ENCODE measurements at regions not wholly inside any gene's neighbourhood (a gene's known extent, or its start where the extent isn't known, plus 50 kb on each side); places are given as distances from the start of the nearest gene placed in this dataset.

GRCh38 chr2:459931-460330 is 172.0 kb upstream of the ALKAL2 start:
- Mint-ChIP-seq H3K4me1 (peaks cover 21 to 33% (median 25%) of the 10 kb centered on the region in 4 donors), H3K27me3 (peaks cover 31 to 40% of the 10 kb centered on the region in 2 donors), H3K9me3 (peaks cover 0 to 1% (median 0%) of the 10 kb centered on the region in 8 donors), H3K27ac (peak overlapping the region in 6 of 7 donors; percentile 17 to 86 (median 62)), H3K4me3 (peak overlapping the region in 4 of 8 donors; percentile 79 to 85 (median 84)), H3K36me3 (no peaks in the 10 kb centered on the region)
- CTCF ChIA-PET (ENCODE audit: partially characterized antibody) = no interaction called here
- H3K27ac ChIP-seq (ENCODE audit: low read depth, low read length) = no peak overlapping the region
- intact Hi-C loops (cut with micrococcal nuclease) = loop anchor here (1.0 kb wide), 1 partner anchor 66 kb away; no protein-coding TSS in a partner anchor
- no peak for DNase-seq
- peaks cover 23% of the 10 kb centered on the region for H3K4me1 ChIP-seq (ENCODE audit: insufficient read depth, low read length)
- H3K36me3 ChIP-seq (ENCODE audit: insufficient read depth, low read length) = no peaks in the 10 kb centered on the region
- POLR2A ChIA-PET (ENCODE audit: partially characterized antibody) = interaction anchor here (1.3 to 1.7 kb wide), 3 partner anchors 22 to 30 kb away, joined by 3 to 7 read pairs (median 4); no protein-coding TSS in a partner anchor
- H3K4me3 ChIP-seq (ENCODE audit: low read length in 2 of 2) = no peak overlapping the region
- no peaks in the 10 kb centered on the region for H3K27me3 ChIP-seq (ENCODE audit: insufficient read depth, low read length)
- no peaks in the 10 kb centered on the region for H3K9me3 ChIP-seq (ENCODE audit: control insufficient read depth in 1 of 2, low read length in 2 of 2)

GRCh38 chr2:458425-458815 is 170.5 kb upstream of the ALKAL2 start:
- Mint-ChIP-seq H3K9me3 (peaks cover 0 to 1% (median 0%) of the 10 kb centered on the region in 8 donors), H3K4me3 (no peak overlapping the region), H3K36me3 (no peaks in the 10 kb centered on the region), H3K27ac (peak overlapping the region in 1 of 7 donors; percentile 58), H3K4me1 (peaks cover 21 to 33% (median 25%) of the 10 kb centered on the region in 4 donors), H3K27me3 (peaks cover 34 to 46% of the 10 kb centered on the region in 2 donors)
- no peak for DNase-seq
- H3K9me3 ChIP-seq (ENCODE audit: control insufficient read depth in 1 of 2, low read length in 2 of 2) = no peaks in the 10 kb centered on the region
- no peak overlapping the region for H3K27ac ChIP-seq (ENCODE audit: low read depth, low read length)
- H3K27me3 ChIP-seq (ENCODE audit: insufficient read depth, low read length) = no peaks in the 10 kb centered on the region
- intact Hi-C loops (cut with micrococcal nuclease) = no loop called here
- no peak overlapping the region for H3K4me3 ChIP-seq (ENCODE audit: low read length in 2 of 2)
- no peaks in the 10 kb centered on the region for H3K36me3 ChIP-seq (ENCODE audit: insufficient read depth, low read length)
- ChIA-PET CTCF (ENCODE audit: partially characterized antibody) (interaction anchor here (1.1 kb wide), 1 partner anchor 55 kb away, joined by 3 read pairs; no protein-coding TSS in a partner anchor), POLR2A (ENCODE audit: partially characterized antibody) (interaction anchor here (1.5 kb wide), 1 partner anchor 28 kb away, joined by 3 read pairs; no protein-coding TSS in a partner anchor)
- peaks cover 23% of the 10 kb centered on the region for H3K4me1 ChIP-seq (ENCODE audit: insufficient read depth, low read length)

GRCh38 chr2:457792-458424 is 170.0 kb upstream of the ALKAL2 start:
- Mint-ChIP-seq H3K4me1 (peaks cover 21 to 33% (median 25%) of the 10 kb centered on the region in 4 donors), H3K27ac (peak overlapping the region in 1 of 7 donors; percentile 5), H3K4me3 (no peak overlapping the region), H3K36me3 (no peaks in the 10 kb centered on the region), H3K27me3 (peaks cover 35 to 47% of the 10 kb centered on the region in 2 donors), H3K9me3 (peaks cover 0 to 1% (median 0%) of the 10 kb centered on the region in 8 donors)
- H3K27me3 ChIP-seq (ENCODE audit: insufficient read depth, low read length) = no peaks in the 10 kb centered on the region
- ChIA-PET POLR2A (ENCODE audit: partially characterized antibody) (no interaction called here), CTCF (ENCODE audit: partially characterized antibody) (interaction anchor here (1.1 kb wide), 1 partner anchor 55 kb away, joined by 3 read pairs; no protein-coding TSS in a partner anchor)
- no peaks in the 10 kb centered on the region for H3K36me3 ChIP-seq (ENCODE audit: insufficient read depth, low read length)
- H3K4me1 ChIP-seq (ENCODE audit: insufficient read depth, low read length) = peaks cover 23% of the 10 kb centered on the region
- no peak overlapping the region for H3K27ac ChIP-seq (ENCODE audit: low read depth, low read length)
- H3K4me3 ChIP-seq (ENCODE audit: low read length in 2 of 2) = no peak overlapping the region
- no peak for DNase-seq
- no peaks in the 10 kb centered on the region for H3K9me3 ChIP-seq (ENCODE audit: control insufficient read depth in 1 of 2, low read length in 2 of 2)
- intact Hi-C loops (cut with micrococcal nuclease) = no loop called here

- peaks cover 0 to 1% (median 0%) of the 10 kb centered on the region in 8 donors for H3K9me3 Mint-ChIP-seq
- CTCF ChIA-PET (ENCODE audit: partially characterized antibody) = no interaction called here
- no peak for DNase-seq
- peaks cover 4% of the 10 kb centered on the region for H3K27me3 ChIP-seq (ENCODE audit: insufficient read depth, low read length)
- H3K36me3 Mint-ChIP-seq = no peaks in the 10 kb centered on the region
- peaks cover 19 to 29% (median 24%) of the 10 kb centered on the region in 4 donors for H3K4me1 Mint-ChIP-seq
- no peak overlapping the region for H3K27ac ChIP-seq (ENCODE audit: low read depth, low read length)
- no peak overlapping the region for H3K4me3 Mint-ChIP-seq
- POLR2A ChIA-PET (ENCODE audit: partially characterized antibody) = no interaction called here
- H3K36me3 ChIP-seq (ENCODE audit: insufficient read depth, low read length) = no peaks in the 10 kb centered on the region
- no peak overlapping the region for H3K27ac Mint-ChIP-seq
- H3K9me3 ChIP-seq (ENCODE audit: control insufficient read depth in 1 of 2, low read length in 2 of 2) = no peaks in the 10 kb centered on the region
- peaks cover 23% of the 10 kb centered on the region for H3K4me1 ChIP-seq (ENCODE audit: insufficient read depth, low read length)
- intact Hi-C loops (cut with micrococcal nuclease) = no loop called here
- H3K4me3 ChIP-seq (ENCODE audit: low read length in 2 of 2) = no peak overlapping the region
- peaks cover 33 to 43% of the 10 kb centered on the region in 2 donors for H3K27me3 Mint-ChIP-seq
Measured at GRCh38 chr2:457262-457661, 169.4 kb upstream of the ALKAL2 start.

- H3K27me3 ChIP-seq (ENCODE audit: insufficient read depth, low read length) = peaks cover 6% of the 10 kb centered on the region
- peaks cover 34 to 40% of the 10 kb centered on the region in 2 donors for H3K27me3 Mint-ChIP-seq
Measured at GRCh38 chr2:455913-456312, 168.0 kb upstream of the ALKAL2 start.

GRCh38 chr2:455015-455705 is 167.3 kb upstream of the ALKAL2 start:
- CTCF ChIA-PET (ENCODE audit: partially characterized antibody) = interaction anchor here (1.3 kb wide), 1 partner anchor 31 kb away, joined by 3 read pairs; no protein-coding TSS in a partner anchor
- Mint-ChIP-seq H3K36me3 (no peaks in the 10 kb centered on the region), H3K27ac (no peak overlapping the region), H3K4me3 (peak overlapping the region in 1 of 8 donors; percentile 13), H3K4me1 (peaks cover 5 to 10% (median 8%) of the 10 kb centered on the region in 4 donors), H3K9me3 (peaks cover 0 to 1% (median 0%) of the 10 kb centered on the region in 8 donors), H3K27me3 (peaks cover 31 to 32% of the 10 kb centered on the region in 2 donors)
- no peak for DNase-seq
- no peaks in the 10 kb centered on the region for H3K36me3 ChIP-seq (ENCODE audit: insufficient read depth, low read length)
- POLR2A ChIA-PET (ENCODE audit: partially characterized antibody) = no interaction called here
- H3K27me3 ChIP-seq (ENCODE audit: insufficient read depth, low read length) = peaks cover 6% of the 10 kb centered on the region
- H3K27ac ChIP-seq (ENCODE audit: low read depth, low read length) = no peak overlapping the region
- H3K4me1 ChIP-seq (ENCODE audit: insufficient read depth, low read length) = peaks cover 5% of the 10 kb centered on the region
- no peaks in the 10 kb centered on the region for H3K9me3 ChIP-seq (ENCODE audit: control insufficient read depth in 1 of 2, low read length in 2 of 2)
- no peak overlapping the region for H3K4me3 ChIP-seq (ENCODE audit: low read length in 2 of 2)
- intact Hi-C loops (cut with micrococcal nuclease) = no loop called here

More at GRCh38 chr2:455913-456312, 168.0 kb upstream of the ALKAL2 start:
- CTCF ChIA-PET (ENCODE audit: partially characterized antibody) = interaction anchor here (1.3 kb wide), 1 partner anchor 32 kb away, joined by 3 read pairs; no protein-coding TSS in a partner anchor
- Mint-ChIP-seq H3K9me3 (peaks cover 0 to 1% (median 0%) of the 10 kb centered on the region in 8 donors), H3K4me3 (no peak overlapping the region), H3K27ac (no peak overlapping the region), H3K36me3 (no peaks in the 10 kb centered on the region), H3K4me1 (peaks cover 12 to 17% (median 15%) of the 10 kb centered on the region in 4 donors)
- no peak for DNase-seq
- no peak overlapping the region for H3K27ac ChIP-seq (ENCODE audit: low read depth, low read length)
- H3K4me1 ChIP-seq (ENCODE audit: insufficient read depth, low read length) = peaks cover 13% of the 10 kb centered on the region
- intact Hi-C loops (cut with micrococcal nuclease) = no loop called here
- H3K9me3 ChIP-seq (ENCODE audit: control insufficient read depth in 1 of 2, low read length in 2 of 2) = no peaks in the 10 kb centered on the region
- H3K36me3 ChIP-seq (ENCODE audit: insufficient read depth, low read length) = no peaks in the 10 kb centered on the region
- no peak overlapping the region for H3K4me3 ChIP-seq (ENCODE audit: low read length in 2 of 2)
- POLR2A ChIA-PET (ENCODE audit: partially characterized antibody) = no interaction called here

GRCh38 chr2:453132-453531 is 165.2 kb upstream of the ALKAL2 start:
- H3K27me3 Mint-ChIP-seq = peaks cover 17 to 20% of the 10 kb centered on the region in 2 donors
- Histone ChIP-seq H3K4me3 (ENCODE audit: low read length in 2 of 2) (no peak overlapping the region), H3K9me3 (ENCODE audit: control insufficient read depth in 1 of 2, low read length in 2 of 2) (no peaks in the 10 kb centered on the region), H3K27me3 (ENCODE audit: insufficient read depth, low read length) (peaks cover 6% of the 10 kb centered on the region), H3K27ac (ENCODE audit: low read depth, low read length) (no peak overlapping the region), H3K36me3 (ENCODE audit: insufficient read depth, low read length) (no peaks in the 10 kb centered on the region), H3K4me1 (ENCODE audit: insufficient read depth, low read length) (no peaks in the 10 kb centered on the region)
- H3K36me3 Mint-ChIP-seq = no peaks in the 10 kb centered on the region
- ChIA-PET CTCF (ENCODE audit: partially characterized antibody) (no interaction called here), POLR2A (ENCODE audit: partially characterized antibody) (no interaction called here)
- H3K27ac Mint-ChIP-seq = no peak overlapping the region
- DNase-seq = no peak
- H3K4me1 Mint-ChIP-seq = no peaks in the 10 kb centered on the region
- no peak overlapping the region for H3K4me3 Mint-ChIP-seq
- peaks cover 0 to 1% (median 0%) of the 10 kb centered on the region in 8 donors for H3K9me3 Mint-ChIP-seq
- intact Hi-C loops (cut with micrococcal nuclease) = no loop called here

Measured in CD4-positive, alpha-beta memory T cell (primary cell).